ENCODE measurements at regions not wholly inside any gene's neighbourhood (a gene's known extent, or its start where the extent isn't known, plus 50 kb on each side); places are given as distances from the start of the nearest gene placed in this dataset.

- no peaks in the 10 kb centered on the region for H3K4me1 ChIP-seq
- no peak for DNase-seq
- no peak overlapping the region for H3K27ac ChIP-seq
- ATAC-seq = no peak
- H3K36me3 ChIP-seq = no peaks in the 10 kb centered on the region
- intact Hi-C loops (cut with DNase I) = no loop called here
- no peak overlapping the region for H3K4me3 ChIP-seq
- H3K9me3 ChIP-seq = no peaks in the 10 kb centered on the region
- H3K27me3 ChIP-seq (ENCODE audit: low read depth) = peaks cover 8% of the 10 kb centered on the region
- TF ChIP-seq, protein P1, sequence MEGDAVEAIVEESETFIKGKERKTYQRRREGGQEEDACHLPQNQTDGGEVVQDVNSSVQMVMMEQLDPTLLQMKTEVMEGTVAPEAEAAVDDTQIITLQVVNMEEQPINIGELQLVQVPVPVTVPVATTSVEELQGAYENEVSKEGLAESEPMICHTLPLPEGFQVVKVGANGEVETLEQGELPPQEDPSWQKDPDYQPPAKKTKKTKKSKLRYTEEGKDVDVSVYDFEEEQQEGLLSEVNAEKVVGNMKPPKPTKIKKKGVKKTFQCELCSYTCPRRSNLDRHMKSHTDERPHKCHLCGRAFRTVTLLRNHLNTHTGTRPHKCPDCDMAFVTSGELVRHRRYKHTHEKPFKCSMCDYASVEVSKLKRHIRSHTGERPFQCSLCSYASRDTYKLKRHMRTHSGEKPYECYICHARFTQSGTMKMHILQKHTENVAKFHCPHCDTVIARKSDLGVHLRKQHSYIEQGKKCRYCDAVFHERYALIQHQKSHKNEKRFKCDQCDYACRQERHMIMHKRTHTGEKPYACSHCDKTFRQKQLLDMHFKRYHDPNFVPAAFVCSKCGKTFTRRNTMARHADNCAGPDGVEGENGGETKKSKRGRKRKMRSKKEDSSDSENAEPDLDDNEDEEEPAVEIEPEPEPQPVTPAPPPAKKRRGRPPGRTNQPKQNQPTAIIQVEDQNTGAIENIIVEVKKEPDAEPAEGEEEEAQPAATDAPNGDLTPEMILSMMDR (IDR thresholded peaks at IDR 0.05) = no peak
These were observed 183.2 kb upstream of the KCNG1 start for GRCh38 chr20:51206032-51206662.

DNA sequence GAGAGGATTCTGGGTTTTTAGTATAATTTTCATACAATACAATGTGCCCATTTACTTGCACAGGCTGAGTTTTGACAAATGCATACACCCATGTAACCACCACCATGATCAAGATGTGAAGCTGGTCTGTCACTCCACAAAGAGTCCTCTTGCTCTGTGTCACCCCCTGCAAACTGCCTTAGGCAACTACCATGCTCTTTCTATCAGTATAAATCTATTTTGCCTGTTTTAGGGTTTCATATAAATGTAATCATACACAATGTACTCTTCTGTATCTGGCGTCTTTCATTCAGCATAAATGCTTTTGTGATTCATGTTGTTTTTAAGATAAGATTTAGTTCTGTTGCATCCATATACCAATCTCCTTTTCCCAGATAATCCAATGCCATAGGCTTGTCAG, 181.9 kb upstream of the KCNG1 start:
- H3K4me3 ChIP-seq = no peak overlapping the region
- no peak for ATAC-seq
- intact Hi-C loops (cut with DNase I) = no loop called here

GRCh38 chr20:51204051-51204715, 181.3 kb upstream of the KCNG1 start:
- H3K27ac ChIP-seq = no peak overlapping the region
- DNase-seq = no peak
- no peak overlapping the region for H3K4me3 ChIP-seq
- no peaks in the 10 kb centered on the region for H3K4me1 ChIP-seq
- intact Hi-C loops (cut with DNase I) = no loop called here
- TF ChIP-seq, protein P1 (IDR thresholded peaks at IDR 0.05) = no peak
- H3K36me3 ChIP-seq = no peaks in the 10 kb centered on the region
- peaks cover 8% of the 10 kb centered on the region for H3K27me3 ChIP-seq (ENCODE audit: low read depth)
- H3K9me3 ChIP-seq = no peaks in the 10 kb centered on the region
- no peak for ATAC-seq

More for the DNA sequence above, 181.9 kb upstream of the KCNG1 start:
- TF ChIP-seq, protein P1 (IDR thresholded peaks at IDR 0.05) = no peak
- H3K27me3 ChIP-seq (ENCODE audit: low read depth) = peaks cover 8% of the 10 kb centered on the region
- no peaks in the 10 kb centered on the region for H3K36me3 ChIP-seq
- no peak overlapping the region for H3K27ac ChIP-seq
- no peak for DNase-seq
- no peaks in the 10 kb centered on the region for H3K9me3 ChIP-seq
- H3K4me1 ChIP-seq = no peaks in the 10 kb centered on the region

GRCh38 chr20:51202304-51202703, 179.4 kb upstream of the KCNG1 start:
- no peaks in the 10 kb centered on the region for H3K9me3 ChIP-seq
- intact Hi-C loops (cut with DNase I) = no loop called here
- no peaks in the 10 kb centered on the region for H3K4me1 ChIP-seq
- H3K36me3 ChIP-seq = no peaks in the 10 kb centered on the region
- ATAC-seq (no peak), DNase-seq (no peak)
- peaks cover 13% of the 10 kb centered on the region for H3K27me3 ChIP-seq (ENCODE audit: low read depth)
- TF ChIP-seq, protein P1 (IDR thresholded peaks at IDR 0.05) = no peak
- H3K27ac ChIP-seq = no peak overlapping the region
- no peak overlapping the region for H3K4me3 ChIP-seq

- Histone ChIP-seq H3K27ac (no peak overlapping the region), H3K27me3 (ENCODE audit: low read depth) (peaks cover 20% of the 10 kb centered on the region), H3K9me3 (no peaks in the 10 kb centered on the region), H3K4me1 (no peaks in the 10 kb centered on the region), H3K4me3 (no peak overlapping the region), H3K36me3 (no peaks in the 10 kb centered on the region)
- TF ChIP-seq, protein P1 (IDR thresholded peaks at IDR 0.05) = no peak
- DNase-seq (no peak), ATAC-seq (no peak)
- intact Hi-C loops (cut with DNase I) = no loop called here
These were observed 177.0 kb upstream of the KCNG1 start for GRCh38 chr20:51199920-51200319.

Measured in lower lobe of right lung (tissue), 2 donors.